CD4-positive, alpha-beta T cell (primary cell): ENCODE measurements at regions not wholly inside any gene's neighbourhood (a gene's known extent, or its start where the extent isn't known, plus 50 kb on each side); places are given as distances from the start of the nearest gene placed in this dataset.

ENCODE experiments used
- ATAC-seq: fragments of 200-7000 bp; cut with Tn5 transposase; one replicate; pipeline ENCODE4 v1.10.0; 2022; ENCODE audit warnings: mild to moderate bottlenecking; ENCODE audit not compliant: poor library complexity
- CTCF ChIA-PET: fragments of 350-600 bp; sonication (Branson Sonifier 250); formaldehyde crosslinking; loops from one replicate; lab custom pipeline; 2021; ENCODE audit warnings: antibody characterized with exemption, inconsistent platforms; lab: Charles Lee
- POLR2A ChIA-PET: fragments of 350-600 bp; sonication (Branson Sonifier 250); formaldehyde crosslinking; loops from one replicate; lab custom pipeline; 2021; ENCODE audit warnings: antibody characterized with exemption, inconsistent platforms; lab: Charles Lee
- DNase-seq, 14 experiments: peaks; one replicate each; pipeline ENCODE4 v3.0.0-alpha.2; 2013 to 2020; ENCODE audit warnings: mixed read lengths in 2 of 14
- H3K27ac ChIP-seq, 2 donors: one replicate each; pipeline versions ENCODE4 v1.5.1 to v1.7.0; 2013; ENCODE audit warnings: low read length in 2 of 2, low read depth in 1 of 2, mild to moderate bottlenecking in 1 of 2
- H3K27me3 ChIP-seq, 2 experiments: 1 replicate in 1 of 2; 2 replicates in 1 of 2; pipeline versions ENCODE4 v1.6.1 to v1.7.0; 2013; ENCODE audit warnings: low read length in 2 of 2, control low read depth in 1 of 2, mild to moderate bottlenecking in 1 of 2, moderate library complexity in 1 of 2; ENCODE audit not compliant: insufficient read depth in 2 of 2, control insufficient read depth in 1 of 2
- H3K36me3 ChIP-seq: one replicate; pipeline ENCODE4 v1.6.1; 2013; ENCODE audit warnings: low read length, control low read depth; ENCODE audit not compliant: insufficient read depth
- H3K4me1 ChIP-seq: one replicate; pipeline ENCODE4 v1.6.1; 2013; ENCODE audit warnings: low read length, control low read depth; ENCODE audit not compliant: insufficient read depth
- H3K4me3 ChIP-seq: one replicate; pipeline ENCODE4 v1.5.1; 2013; ENCODE audit warnings: mild to moderate bottlenecking, low read length, moderate library complexity
- H3K9me3 ChIP-seq, 2 experiments: 1 replicate in 1 of 2; 2 replicates in 1 of 2; pipeline versions ENCODE4 v1.6.1 to v1.7.0; 2013; ENCODE audit warnings: low read length in 2 of 2, mild to moderate bottlenecking in 2 of 2, control low read depth in 1 of 2, moderate library complexity in 1 of 2; ENCODE audit not compliant: control insufficient read depth in 1 of 2, insufficient read depth in 1 of 2
- H3K27ac Mint-ChIP-seq: one replicate; pipeline ENCODE4 v1.8.0; 2020; ENCODE audit warnings: mixed read lengths
- H3K27me3 Mint-ChIP-seq: one replicate; pipeline ENCODE4 v1.8.0; 2021; ENCODE audit warnings: mixed read lengths
- H3K36me3 Mint-ChIP-seq: one replicate; pipeline ENCODE4 v1.8.0; 2021; ENCODE audit warnings: low read depth, mixed read lengths
- H3K4me1 Mint-ChIP-seq: one replicate; pipeline ENCODE4 v1.8.0; 2021; ENCODE audit warnings: low read depth, mixed read lengths
- H3K4me3 Mint-ChIP-seq: one replicate; pipeline ENCODE4 v1.8.0; 2020; ENCODE audit warnings: mild to moderate bottlenecking, mixed read lengths
- H3K9me3 Mint-ChIP-seq: one replicate; pipeline ENCODE4 v1.8.0; 2020; ENCODE audit warnings: mixed read lengths
- intact Hi-C, 2 experiments: fragments of 100-400 bp; cut with DNase I in 1 of 2; cut with micrococcal nuclease in 1 of 2; formaldehyde crosslinking; loops; one replicate each; pipeline versions ENCODE4 v1.15.1 to v1.9.0; 2023 to 2025; cut with DNase I, micrococcal nuclease
- TF ChIP-seq, protein P1 (sequence below): fragments of 200-600 bp; IDR thresholded peaks from one replicate; pipeline ENCODE4 v1.8.0; 2022; ENCODE audit warnings: antibody characterized with exemption, mild to moderate bottlenecking

DNA sequence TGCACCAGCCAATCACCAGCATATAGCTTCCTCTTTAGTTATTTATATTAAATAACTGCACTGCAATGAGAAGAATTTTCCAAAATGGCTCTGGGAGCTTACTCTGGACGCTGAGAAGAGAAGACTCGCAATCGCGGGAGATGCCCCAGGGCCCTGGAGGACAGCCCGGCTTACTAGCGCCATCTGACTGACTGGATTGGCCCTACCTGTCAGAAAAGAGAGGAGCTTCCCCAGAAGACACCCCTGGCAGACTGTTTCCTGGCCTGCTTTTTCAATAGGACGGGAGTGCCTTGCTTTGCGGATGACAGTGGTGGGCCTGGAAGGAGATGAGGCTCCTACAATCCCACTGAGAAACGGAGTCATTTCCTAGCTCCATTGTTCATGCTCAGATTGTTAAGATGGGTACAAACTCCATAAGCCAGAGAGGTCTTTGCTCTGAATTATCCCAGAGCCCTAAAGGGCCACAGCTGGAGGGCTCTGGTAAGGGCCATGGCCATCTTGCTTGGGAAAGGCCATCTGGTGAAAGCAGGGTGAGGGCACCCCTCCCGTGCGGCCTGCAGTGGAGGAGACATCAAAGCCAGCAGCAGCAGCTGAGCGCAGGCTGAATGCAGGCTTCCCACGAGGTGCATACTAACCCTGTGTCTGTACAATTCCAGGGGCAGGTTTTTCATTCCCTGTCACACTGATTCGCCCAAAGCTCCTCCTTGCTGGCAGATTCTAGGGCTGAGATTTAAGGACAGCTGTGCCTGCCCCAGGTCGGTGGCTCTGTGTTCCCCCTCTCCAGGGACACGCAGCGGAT, 92.1 kb downstream of the GALR1 start:
- Histone ChIP-seq H3K9me3 (no peaks in the 10 kb centered on the region), H3K27ac (no peak overlapping the region), H3K36me3 (no peaks in the 10 kb centered on the region), H3K4me3 (no peak overlapping the region), H3K27me3 (peaks cover 0 to 6% of the 10 kb centered on the region in 2 experiments), H3K4me1 (no peaks in the 10 kb centered on the region)
- DNase-seq (no peak), ATAC-seq (no peak)
- intact Hi-C loops = no loop called here
- H3K4me1 Mint-ChIP-seq = no peaks in the 10 kb centered on the region
- H3K4me3 Mint-ChIP-seq = no peak overlapping the region
- ChIA-PET CTCF (no interaction called here), POLR2A (no interaction called here)
- peaks cover 33% of the 10 kb centered on the region for H3K27me3 Mint-ChIP-seq
- H3K9me3 Mint-ChIP-seq = no peaks in the 10 kb centered on the region
- TF ChIP-seq, protein P1, sequence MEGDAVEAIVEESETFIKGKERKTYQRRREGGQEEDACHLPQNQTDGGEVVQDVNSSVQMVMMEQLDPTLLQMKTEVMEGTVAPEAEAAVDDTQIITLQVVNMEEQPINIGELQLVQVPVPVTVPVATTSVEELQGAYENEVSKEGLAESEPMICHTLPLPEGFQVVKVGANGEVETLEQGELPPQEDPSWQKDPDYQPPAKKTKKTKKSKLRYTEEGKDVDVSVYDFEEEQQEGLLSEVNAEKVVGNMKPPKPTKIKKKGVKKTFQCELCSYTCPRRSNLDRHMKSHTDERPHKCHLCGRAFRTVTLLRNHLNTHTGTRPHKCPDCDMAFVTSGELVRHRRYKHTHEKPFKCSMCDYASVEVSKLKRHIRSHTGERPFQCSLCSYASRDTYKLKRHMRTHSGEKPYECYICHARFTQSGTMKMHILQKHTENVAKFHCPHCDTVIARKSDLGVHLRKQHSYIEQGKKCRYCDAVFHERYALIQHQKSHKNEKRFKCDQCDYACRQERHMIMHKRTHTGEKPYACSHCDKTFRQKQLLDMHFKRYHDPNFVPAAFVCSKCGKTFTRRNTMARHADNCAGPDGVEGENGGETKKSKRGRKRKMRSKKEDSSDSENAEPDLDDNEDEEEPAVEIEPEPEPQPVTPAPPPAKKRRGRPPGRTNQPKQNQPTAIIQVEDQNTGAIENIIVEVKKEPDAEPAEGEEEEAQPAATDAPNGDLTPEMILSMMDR = no peak
- no peak overlapping the region for H3K27ac Mint-ChIP-seq
- H3K36me3 Mint-ChIP-seq = no peaks in the 10 kb centered on the region

GRCh38 chr18:77342736-77343135, 93.1 kb downstream of the GALR1 start:
- H3K27ac Mint-ChIP-seq = no peak overlapping the region
- POLR2A ChIA-PET = no interaction called here
- peaks cover 0 to 6% of the 10 kb centered on the region in 2 experiments for H3K27me3 ChIP-seq
- no peaks in the 10 kb centered on the region for H3K36me3 Mint-ChIP-seq
- no peaks in the 10 kb centered on the region for H3K36me3 ChIP-seq
- no peak for DNase-seq
- H3K27ac ChIP-seq = no peak overlapping the region
- H3K4me1 ChIP-seq = no peaks in the 10 kb centered on the region
- no peak overlapping the region for H3K4me3 ChIP-seq
- intact Hi-C loops = no loop called here
- H3K27me3 Mint-ChIP-seq = peaks cover 23% of the 10 kb centered on the region
- no peaks in the 10 kb centered on the region for H3K9me3 ChIP-seq
- no peak overlapping the region for H3K4me3 Mint-ChIP-seq
- no peak for ATAC-seq
- no peaks in the 10 kb centered on the region for H3K9me3 Mint-ChIP-seq
- CTCF ChIA-PET = no interaction called here
- no peaks in the 10 kb centered on the region for H3K4me1 Mint-ChIP-seq
- TF ChIP-seq, protein P1 = no peak

DNA sequence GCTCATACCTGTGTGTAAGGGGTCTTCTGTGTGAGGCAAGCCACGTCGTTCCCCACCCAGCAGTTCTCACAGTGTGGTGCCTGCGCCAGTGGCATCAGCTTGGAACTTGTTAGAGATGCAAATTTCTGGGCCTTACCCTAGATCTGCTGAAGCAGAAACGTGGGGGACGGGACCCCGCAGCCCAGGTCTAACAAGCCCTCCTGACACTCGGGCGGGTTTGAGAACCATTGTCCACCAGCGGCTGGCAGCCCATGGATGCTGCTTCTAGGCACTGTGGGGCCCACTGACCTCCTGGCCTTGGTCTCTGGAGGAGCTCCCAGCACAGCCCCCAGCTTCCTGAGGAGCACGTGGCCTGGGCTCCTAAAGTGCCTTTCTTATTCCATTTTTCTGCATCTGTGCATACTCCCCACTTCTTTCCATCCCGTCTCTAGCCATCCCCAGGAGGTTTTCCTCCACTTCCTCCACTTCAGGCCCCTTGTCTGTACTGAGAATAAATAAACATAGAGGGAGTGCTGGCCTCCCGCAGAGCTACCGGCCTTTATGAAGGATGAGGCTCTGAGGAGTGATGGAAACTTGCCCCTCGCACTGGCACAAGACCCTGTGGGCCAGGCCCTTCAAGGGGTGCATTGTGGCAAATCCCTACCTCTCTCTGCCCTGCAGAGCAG, 94.3 kb downstream of the GALR1 start:
- Mint-ChIP-seq H3K4me1 (no peaks in the 10 kb centered on the region), H3K36me3 (no peaks in the 10 kb centered on the region), H3K27ac (no peak overlapping the region), H3K27me3 (peaks cover 11% of the 10 kb centered on the region), H3K9me3 (no peaks in the 10 kb centered on the region), H3K4me3 (no peak overlapping the region)
- CTCF ChIA-PET = no interaction called here
- POLR2A ChIA-PET = no interaction called here
- DNase-seq (no peak), ATAC-seq (no peak)
- no peaks in the 10 kb centered on the region for H3K9me3 ChIP-seq
- no peak overlapping the region for H3K4me3 ChIP-seq
- H3K27me3 ChIP-seq = peaks cover 0 to 3% of the 10 kb centered on the region in 2 experiments
- no peak overlapping the region for H3K27ac ChIP-seq
- TF ChIP-seq, protein P1 = no peak
- no peaks in the 10 kb centered on the region for H3K4me1 ChIP-seq
- H3K36me3 ChIP-seq = no peaks in the 10 kb centered on the region
- intact Hi-C loops = no loop called here
